ENCODE measurements at regions not wholly inside any gene's neighbourhood (a gene's known extent, or its start where the extent isn't known, plus 50 kb on each side); places are given as distances from the start of the nearest gene placed in this dataset.

GRCh38 chr15:97786741-97787140 is 173.8 kb upstream of the ARRDC4 start:
- TF ChIP-seq TCF12 (IDR thresholded peaks at IDR 0.05; ENCODE audit: low read depth): no peak
- no peak for TF ChIP-seq YY1 (IDR thresholded peaks at IDR 0.05; ENCODE audit: low read depth)
- TF ChIP-seq MAX (IDR thresholded peaks at IDR 0.05): no peak
- TF ChIP-seq EGR1 (IDR thresholded peaks at IDR 0.05): no peak
- TF ChIP-seq RAD21 (IDR thresholded peaks at IDR 0.05; ENCODE audit: low read depth): no peak
- TF ChIP-seq TAF1 (IDR thresholded peaks at IDR 0.05; ENCODE audit: low read depth): no peak
